ENCODE measurements at regions not wholly inside any gene's neighbourhood (a gene's known extent, or its start where the extent isn't known, plus 50 kb on each side); places are given as distances from the start of the nearest gene placed in this dataset.
A peak's percentile ranks its signal among the peaks of the same experiment; 100 is the strongest.

- Histone ChIP-seq H3K27me3 (replicated peaks in 1 of 4; ENCODE audit: control insufficient read depth in 3 of 4, extremely low read depth in 1 of 4, insufficient read depth in 3 of 4, low read length in 3 of 4) (no peaks in the 10 kb centered on the region), H4K5ac (ENCODE audit: insufficient read length, low read depth, low read length) (no peak overlapping the region), H3K79me2 (ENCODE audit: control insufficient read depth in 1 of 2, insufficient read depth in 2 of 2, low read length in 2 of 2) (no peaks in the 10 kb centered on the region), H3K56ac (replicated peaks; ENCODE audit: insufficient read length, low read depth, low read length) (no peak overlapping the region), H2BK5ac (ENCODE audit: low read depth, low read length) (no peak overlapping the region), H3K9ac (replicated peaks in 1 of 4; ENCODE audit: extremely low read depth in 1 of 4, low read depth in 3 of 4, low read length in 3 of 4) (no peak overlapping the region), H3K4me2 (ENCODE audit: insufficient read depth in 1 of 2, low read depth in 2 of 2, low read length in 2 of 2) (no peak overlapping the region), H2BK120ac (replicated peaks; ENCODE audit: low read depth, low read length) (no peak overlapping the region), H2BK15ac (ENCODE audit: low read length) (no peak overlapping the region), H3K9me3 (ENCODE audit: insufficient read depth in 2 of 2, low read depth in 1 of 2, low read length in 1 of 2) (no peaks in the 10 kb centered on the region), H3K4ac (replicated peaks; ENCODE audit: insufficient read length, low read depth, low read length) (no peak overlapping the region), H2AFZ (ENCODE audit: low read length) (no peak overlapping the region), H4K91ac (replicated peaks; ENCODE audit: insufficient read length, low read length) (no peak overlapping the region), H3K27ac (ENCODE audit: low read depth, low read length) (no peak overlapping the region), H4K20me1 (replicated peaks in 1 of 2; ENCODE audit: control insufficient read depth in 1 of 2, insufficient read depth in 2 of 2, low read length in 2 of 2) (no peaks in the 10 kb centered on the region), H3K14ac (ENCODE audit: insufficient read length) (no peak overlapping the region), H2BK20ac (ENCODE audit: low read length) (no peak overlapping the region), H3K23ac (ENCODE audit: insufficient read length) (no peak overlapping the region), H2AK5ac (ENCODE audit: low read depth, low read length) (no peak overlapping the region), H4K8ac (ENCODE audit: extremely low read depth, insufficient read depth, low read length) (no peak overlapping the region), H2BK12ac (ENCODE audit: low read depth, low read length) (0 out of 2 replicates have a peak overlapping the region, but pooled peaks have one; percentile 27), H3K36me3 (ENCODE audit: control insufficient read depth in 2 of 4, insufficient read depth in 4 of 4, low read length in 3 of 4) (no peaks in the 10 kb centered on the region), H3K4me1 (replicated peaks in 1 of 4; ENCODE audit: control insufficient read depth in 3 of 4, insufficient read depth in 4 of 4, low read length in 3 of 4) (peaks cover 0 to 7% (median 3%) of the 10 kb centered on the region in 4 experiments; a peak in 4 of 7 replicates), H3K23me2 (ENCODE audit: low read depth, low read length) (no peaks in the 10 kb centered on the region), H3K4me3 (ENCODE audit: extremely low read depth in 1 of 4, insufficient read depth in 2 of 4, low read depth in 3 of 4, low read length in 4 of 4) (no peak overlapping the region), H3K79me1 (ENCODE audit: low read depth, low read length) (no peaks in the 10 kb centered on the region), H3K18ac (ENCODE audit: extremely low read depth, low read length) (no peak overlapping the region)
- 59% methylated on average over 4 of the region's 4 CpGs; no CpG with 5 or more reads in 1 of the 2 experiments for WGBS, 2 experiments (ENCODE audit: extremely low coverage in 1 of 2, insufficient coverage in 1 of 2, insufficient read length in 1 of 2, insufficient replicate concordance in 2 of 2, low coverage in 1 of 2, low lambda C conversion rate in 2 of 2, missing lambda C conversion rate in 1 of 2)
- ChIA-PET POLR2A (ENCODE audit: partially characterized antibody) (no interaction called here), CTCF (ENCODE audit: partially characterized antibody) (interaction anchor here (0.9 kb wide), 1 partner anchor 24 kb away, joined by 3 read pairs; no protein-coding TSS in a partner anchor)
- DNase-seq (ENCODE audit: low read depth in 1 of 2, low spot score in 2 of 2) (no peak), FAIRE-seq (no peak)
- TF ChIP-seq SAP30 (IDR thresholded peaks at IDR 0.05; ENCODE audit: insufficient read depth, insufficient replicate concordance, low read length) (no peak), CBX8 (IDR thresholded peaks at IDR 0.05; ENCODE audit: borderline replicate concordance, low read depth, low read length) (no peak), TAF7 (optimal IDR thresholded peaks at IDR 0.05; ENCODE audit: borderline replicate concordance, low read depth, low read length) (no peak), E2F6 (IDR thresholded peaks at IDR 0.05) (no peak), EZH2 (IDR thresholded peaks at IDR 0.05; ENCODE audit: low read depth, low read length, severe bottlenecking) (no peak), CHD2 (IDR thresholded peaks at IDR 0.05; ENCODE audit: low read length) (no peak)
Measured at GRCh38 chr4:13922873-13923645, 295.5 kb upstream of the BOD1L1 start.

Measured in H1 (cell line).